ENCODE measurements at regions not wholly inside any gene's neighbourhood (a gene's known extent, or its start where the extent isn't known, plus 50 kb on each side); places are given as distances from the start of the nearest gene placed in this dataset.

GRCh38 chr1:191634801-191635508 is 523.3 kb upstream of the RGS18 start:
- TF ChIP-seq CTCF (optimal IDR thresholded peaks at IDR 0.05 in 1 of 3, IDR thresholded peaks at IDR 0.05 in 1 of 3, conservative IDR thresholded peaks at IDR 0.05 in 1 of 3; ENCODE audit: extremely low read depth in 1 of 3, insufficient read depth in 2 of 3, low read length in 3 of 3) (no peak), EZH2 (IDR thresholded peaks at IDR 0.05; ENCODE audit: low read length) (no peak)

Measured in keratinocyte (primary cell).